ENCODE measurements at regions not wholly inside any gene's neighbourhood (a gene's known extent, or its start where the extent isn't known, plus 50 kb on each side); places are given as distances from the start of the nearest gene placed in this dataset.
"Not testable (repeated sequence)": the region's sequence is repeated elsewhere in the genome, so short reads cannot be mapped to it uniquely, and the experiment has no call there.

DNA sequence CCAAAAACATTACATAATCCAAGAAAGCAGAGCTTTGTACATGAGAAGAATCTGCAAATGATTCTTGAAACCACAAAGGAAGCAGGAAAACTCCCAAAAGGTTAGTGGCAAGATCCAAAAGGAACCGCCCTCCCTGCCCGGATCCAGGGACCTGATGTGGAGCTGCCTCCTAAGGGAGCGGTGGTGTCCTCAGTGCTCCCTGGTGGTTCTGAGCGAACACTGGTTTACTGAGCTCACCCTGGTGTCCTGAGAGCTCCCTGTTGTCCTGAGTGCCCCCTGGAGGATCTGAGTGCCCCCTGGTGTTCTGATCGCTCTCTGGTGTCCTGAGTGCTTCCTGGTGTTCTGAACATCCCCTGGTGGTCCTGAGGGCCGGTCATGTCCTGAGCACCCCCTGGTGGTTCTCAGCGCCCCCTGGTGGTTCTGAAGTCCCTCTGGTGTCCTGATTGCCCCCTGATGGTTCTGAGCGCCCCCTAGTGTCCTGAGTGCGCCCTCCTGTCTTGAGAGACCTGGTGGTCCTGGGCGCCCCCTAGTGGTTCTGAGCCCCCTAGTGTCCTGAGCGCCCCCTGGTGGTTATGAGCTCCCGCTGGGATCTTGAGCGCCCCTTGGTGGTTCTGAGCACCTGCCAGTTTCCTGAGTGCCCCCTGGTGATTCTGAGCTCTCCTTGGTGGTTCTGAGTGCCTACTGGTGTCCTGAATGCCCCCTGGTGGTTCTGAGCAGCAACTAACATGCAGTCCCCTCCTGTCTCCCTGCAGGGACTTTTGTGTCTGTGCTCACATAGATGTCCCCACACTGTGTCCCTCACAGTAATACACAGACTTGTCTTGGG lies 891.1 kb downstream of the TMEM121 start:
- H3K4me3 ChIP-seq (ENCODE audit: low read depth, low read length) = no peak overlapping the region
- TF ChIP-seq, protein P1, sequence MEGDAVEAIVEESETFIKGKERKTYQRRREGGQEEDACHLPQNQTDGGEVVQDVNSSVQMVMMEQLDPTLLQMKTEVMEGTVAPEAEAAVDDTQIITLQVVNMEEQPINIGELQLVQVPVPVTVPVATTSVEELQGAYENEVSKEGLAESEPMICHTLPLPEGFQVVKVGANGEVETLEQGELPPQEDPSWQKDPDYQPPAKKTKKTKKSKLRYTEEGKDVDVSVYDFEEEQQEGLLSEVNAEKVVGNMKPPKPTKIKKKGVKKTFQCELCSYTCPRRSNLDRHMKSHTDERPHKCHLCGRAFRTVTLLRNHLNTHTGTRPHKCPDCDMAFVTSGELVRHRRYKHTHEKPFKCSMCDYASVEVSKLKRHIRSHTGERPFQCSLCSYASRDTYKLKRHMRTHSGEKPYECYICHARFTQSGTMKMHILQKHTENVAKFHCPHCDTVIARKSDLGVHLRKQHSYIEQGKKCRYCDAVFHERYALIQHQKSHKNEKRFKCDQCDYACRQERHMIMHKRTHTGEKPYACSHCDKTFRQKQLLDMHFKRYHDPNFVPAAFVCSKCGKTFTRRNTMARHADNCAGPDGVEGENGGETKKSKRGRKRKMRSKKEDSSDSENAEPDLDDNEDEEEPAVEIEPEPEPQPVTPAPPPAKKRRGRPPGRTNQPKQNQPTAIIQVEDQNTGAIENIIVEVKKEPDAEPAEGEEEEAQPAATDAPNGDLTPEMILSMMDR (IDR thresholded peaks at IDR 0.05; ENCODE audit: low read depth, low read length) = peak; percentile 81
- H3K27me3 ChIP-seq (ENCODE audit: insufficient read depth, low read depth, severe bottlenecking) = peaks cover 5% of the 10 kb centered on the region
- peaks cover 6% of the 10 kb centered on the region for H3K9me3 ChIP-seq (ENCODE audit: severe bottlenecking)
- peak; percentile 58 for DNase-seq
- H3K36me3 ChIP-seq = no peaks in the 10 kb centered on the region
- no peak overlapping the region for H3K27ac ChIP-seq

DNA sequence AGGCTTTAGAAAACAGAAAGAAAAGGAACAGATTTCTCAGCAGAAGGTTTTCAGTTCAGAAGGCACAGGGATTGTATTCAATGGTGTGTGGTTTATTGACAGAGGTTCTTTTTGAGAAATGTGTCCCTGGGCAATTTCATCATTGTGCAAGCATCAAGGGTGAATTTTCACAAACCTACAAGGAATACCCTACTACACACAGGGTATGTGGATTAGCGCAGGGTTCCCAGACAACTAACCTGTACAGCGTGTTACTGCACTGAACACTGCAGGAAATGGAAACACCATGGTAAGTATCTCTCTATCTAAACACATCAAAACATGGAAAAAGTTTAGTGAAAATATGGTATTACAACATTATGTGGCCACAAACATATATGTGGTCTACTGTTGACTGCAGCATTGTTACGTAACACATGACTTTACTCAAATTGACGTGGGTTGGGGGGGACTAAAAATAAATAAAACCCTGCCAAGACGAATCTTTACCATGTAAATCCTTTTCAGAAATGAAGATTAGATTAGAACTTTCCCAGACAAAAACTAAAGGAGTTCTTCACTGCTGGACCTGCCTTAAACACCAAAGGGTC lies 893.1 kb downstream of the TMEM121 start:
- Histone ChIP-seq H3K36me3 (no peaks in the 10 kb centered on the region), H3K4me3 (ENCODE audit: low read depth, low read length) (no peak overlapping the region), H3K27me3 (ENCODE audit: insufficient read depth, low read depth, severe bottlenecking) (peaks cover 5% of the 10 kb centered on the region), H3K9me3 (ENCODE audit: severe bottlenecking) (peaks cover 6% of the 10 kb centered on the region), H3K27ac (no peak overlapping the region)
- no peak for DNase-seq
- TF ChIP-seq, protein P1 (IDR thresholded peaks at IDR 0.05; ENCODE audit: low read depth, low read length) = no peak

DNA sequence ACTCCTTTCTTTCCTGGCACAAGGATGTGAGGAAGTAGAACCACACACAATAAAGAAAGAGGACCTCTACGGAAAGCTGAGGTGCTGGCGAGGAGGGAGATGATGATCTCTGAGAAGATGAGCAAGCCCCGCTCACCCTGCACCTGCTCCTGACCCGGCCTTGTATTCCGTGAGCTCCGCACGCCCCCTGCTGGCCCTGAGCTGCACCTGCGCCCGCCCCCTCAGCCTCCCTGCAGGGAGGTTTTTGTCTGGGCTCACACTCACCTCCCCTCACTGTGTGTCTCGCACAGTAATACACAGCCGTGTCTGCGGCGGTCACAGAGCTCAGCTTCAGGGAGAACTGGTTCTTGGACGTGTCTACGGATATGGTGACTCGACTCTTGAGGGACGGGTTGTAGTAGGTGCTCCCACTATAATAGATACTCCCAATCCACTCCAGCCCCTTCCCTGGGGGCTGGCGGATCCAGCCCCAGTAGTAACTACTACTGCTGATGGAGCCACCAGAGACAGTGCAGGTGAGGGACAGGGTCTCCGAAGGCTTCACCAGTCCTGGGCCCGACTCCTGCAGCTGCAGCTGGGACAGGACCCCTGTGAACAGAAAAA lies 895.1 kb downstream of the TMEM121 start:
- H3K4me3 ChIP-seq (ENCODE audit: low read depth, low read length); H3K9me3 ChIP-seq (ENCODE audit: severe bottlenecking); H3K36me3 ChIP-seq; H3K27ac ChIP-seq; H3K27me3 ChIP-seq (ENCODE audit: insufficient read depth, low read depth, severe bottlenecking): not testable (repeated sequence)
- DNase-seq = peak; percentile 52
- TF ChIP-seq, protein P1 (IDR thresholded peaks at IDR 0.05; ENCODE audit: low read depth, low read length) = peak; percentile 80

DNA sequence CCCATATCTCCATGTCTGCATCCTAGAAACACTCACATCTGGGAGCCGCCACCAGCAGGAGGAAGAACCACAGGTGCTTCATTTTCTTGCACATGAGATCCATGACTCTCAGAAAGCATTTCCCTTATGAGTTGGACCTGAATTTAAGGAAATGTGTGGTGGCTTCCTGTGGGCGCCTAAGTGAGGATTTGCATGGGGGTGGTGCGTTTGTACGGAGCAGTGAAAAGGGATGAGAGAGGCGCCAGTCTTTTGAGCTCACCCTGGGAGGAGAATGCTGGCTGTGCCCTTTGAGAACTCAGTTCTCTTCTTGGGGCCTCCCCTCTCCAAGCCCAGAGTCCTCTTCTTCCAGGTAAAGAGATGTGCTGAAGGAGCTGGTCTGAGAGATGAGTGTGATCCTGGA lies 895.7 kb downstream of the TMEM121 start:
- Histone ChIP-seq H3K4me3 (ENCODE audit: low read depth, low read length) (no peak overlapping the region), H3K27ac (no peak overlapping the region), H3K27me3 (ENCODE audit: insufficient read depth, low read depth, severe bottlenecking) (peaks cover 5% of the 10 kb centered on the region), H3K9me3 (ENCODE audit: severe bottlenecking) (peaks cover 6% of the 10 kb centered on the region), H3K36me3 (no peaks in the 10 kb centered on the region)
- TF ChIP-seq, protein P1 (IDR thresholded peaks at IDR 0.05; ENCODE audit: low read depth, low read length) = no peak
- no peak for DNase-seq

DNA sequence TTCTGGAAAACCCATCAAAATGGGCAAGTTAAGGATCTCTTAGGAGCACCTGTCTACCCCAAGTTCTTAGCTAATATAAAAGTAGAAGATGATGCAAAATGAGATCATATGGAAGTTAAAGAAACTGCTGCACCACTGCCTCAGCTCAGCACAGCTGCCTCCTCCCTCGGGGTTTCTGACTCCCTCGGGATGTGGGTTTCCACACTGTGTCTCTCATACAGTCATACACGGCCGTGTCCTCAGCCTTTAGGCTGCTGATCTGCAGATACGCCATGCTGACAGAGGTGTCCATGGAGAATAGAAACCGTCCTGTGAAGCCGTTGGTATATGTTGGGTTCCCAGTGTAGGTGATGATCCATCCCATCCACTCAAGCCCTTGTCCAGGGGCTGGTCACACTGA lies 898.8 kb downstream of the TMEM121 start:
- not testable (repeated sequence) for H3K27ac ChIP-seq; H3K27me3 ChIP-seq (ENCODE audit: insufficient read depth, low read depth, severe bottlenecking); H3K36me3 ChIP-seq; H3K9me3 ChIP-seq (ENCODE audit: severe bottlenecking); DNase-seq; H3K4me3 ChIP-seq (ENCODE audit: low read depth, low read length)

DNA sequence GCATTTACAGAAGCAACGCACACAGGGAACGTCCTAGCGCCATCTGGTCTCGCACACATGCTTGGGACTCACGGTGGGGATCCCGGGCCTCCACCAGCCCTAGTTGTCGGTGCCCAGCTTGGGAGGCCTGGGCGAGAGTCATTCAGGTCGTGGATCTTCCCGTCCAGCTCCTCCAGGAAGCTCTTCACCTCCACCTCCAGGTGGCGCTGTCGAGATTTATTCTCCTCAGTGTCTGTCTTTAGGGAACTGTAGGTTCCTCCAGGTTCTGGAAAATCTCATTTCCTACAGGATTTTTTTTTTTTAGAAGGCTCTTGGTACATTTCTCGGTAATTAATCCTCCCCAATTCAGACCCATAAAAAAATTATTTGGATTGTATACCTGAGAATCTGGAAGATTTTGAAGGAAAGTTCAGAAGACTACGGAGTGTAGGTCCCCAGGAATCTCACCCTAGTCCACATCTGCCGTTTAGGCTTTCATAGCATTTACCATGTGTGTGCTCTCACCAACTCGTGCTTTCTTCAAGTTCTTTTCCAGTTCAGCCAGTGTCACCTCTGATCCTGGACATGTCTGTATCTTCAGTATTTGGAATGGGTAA lies 910.0 kb downstream of the TMEM121 start:
- Histone ChIP-seq H3K27ac (no peak overlapping the region), H3K9me3 (ENCODE audit: severe bottlenecking) (no peaks in the 10 kb centered on the region), H3K27me3 (ENCODE audit: insufficient read depth, low read depth, severe bottlenecking) (peaks cover 46% of the 10 kb centered on the region), H3K36me3 (no peaks in the 10 kb centered on the region), H3K4me3 (ENCODE audit: low read depth, low read length) (no peak overlapping the region)
- TF ChIP-seq, protein P1 (IDR thresholded peaks at IDR 0.05; ENCODE audit: low read depth, low read length) = peak; percentile 58
- peak; percentile 48 for DNase-seq
